Loucy (cell line): ENCODE measurements at regions not wholly inside any gene's neighbourhood (a gene's known extent, or its start where the extent isn't known, plus 50 kb on each side); places are given as distances from the start of the nearest gene placed in this dataset.

Experiments
- H2AFZ ChIP-seq: fragments of 200-600 bp; sonication (generic); 2 replicates; pipeline ENCODE4 v1.6.0; 2016; ENCODE audit warnings: antibody characterized with exemption, mild to moderate bottlenecking, low read length, moderate library complexity
- H3F3A ChIP-seq: fragments of 200-600 bp; 2 replicates; pipeline ENCODE4 v1.6.0; 2016; ENCODE audit warnings: antibody characterized with exemption, low read depth, mild to moderate bottlenecking
- H3K27me3 ChIP-seq: fragments of 200-600 bp; sonication (generic); 2 replicates; pipeline ENCODE4 v1.6.1; 2014; ENCODE audit warnings: low read length, mild to moderate bottlenecking; ENCODE audit not compliant: insufficient read depth, poor library complexity, severe bottlenecking
- H3K36me3 ChIP-seq: fragments of 200-600 bp; sonication (generic); 2 replicates; pipeline ENCODE4 v1.6.1; 2016; ENCODE audit warnings: low read length; ENCODE audit not compliant: insufficient read depth
- H3K4me1 ChIP-seq: fragments of 200-600 bp; sonication (generic); 2 replicates; pipeline ENCODE4 v1.5.1; 2014; ENCODE audit warnings: low read length, mild to moderate bottlenecking; ENCODE audit not compliant: insufficient read depth, poor library complexity, severe bottlenecking
- H3K4me2 ChIP-seq: fragments of 200-600 bp; sonication (generic); 2 replicates; pipeline ENCODE4 v1.6.0; 2014; ENCODE audit warnings: antibody characterized with exemption, low read length, low read depth, mild to moderate bottlenecking; ENCODE audit not compliant: poor library complexity, severe bottlenecking
- H3K4me3 ChIP-seq: fragments of 200-600 bp; sonication (generic); 2 replicates; pipeline ENCODE4 v1.5.1; 2014; ENCODE audit warnings: low read length, mild to moderate bottlenecking, mixed read lengths; ENCODE audit not compliant: poor library complexity, severe bottlenecking
- H3K79me2 ChIP-seq: fragments of 200-600 bp; sonication (generic); 2 replicates; pipeline ENCODE4 v1.6.1; 2014; ENCODE audit warnings: low read length; ENCODE audit not compliant: insufficient read depth
- H3K9ac ChIP-seq: fragments of 200-600 bp; sonication (generic); 2 replicates; pipeline ENCODE4 v1.6.0; 2014; ENCODE audit warnings: mild to moderate bottlenecking, low read depth, low read length, moderate library complexity; ENCODE audit not compliant: poor library complexity, severe bottlenecking
- H3K9me2 ChIP-seq: fragments of 200-600 bp; sonication (generic); replicated peaks from 2 replicates; pipeline ENCODE4 v1.6.1; 2016; ENCODE audit warnings: low read depth, low read length, mixed read lengths
- H3K9me3 ChIP-seq: fragments of 200-600 bp; sonication (generic); 2 replicates; pipeline ENCODE4 v1.6.1; 2014; ENCODE audit warnings: mild to moderate bottlenecking, antibody characterized with exemption, low read length, low read depth; ENCODE audit not compliant: insufficient read depth
- H4K20me1 ChIP-seq: fragments of 200-600 bp; sonication (generic); 2 replicates; pipeline ENCODE4 v1.6.0; 2014; ENCODE audit warnings: antibody characterized with exemption, low read length, mild to moderate bottlenecking; ENCODE audit not compliant: insufficient read depth, poor library complexity, severe bottlenecking
- CTCF ChIP-seq: fragments of 200-600 bp; sonication (generic); conservative IDR thresholded peaks from 2 replicates; pipeline ENCODE4 v1.5.1; 2014; ENCODE audit warnings: mild to moderate bottlenecking, antibody characterized with exemption, low read length
- EZH2phosphoT487 ChIP-seq: fragments of 200-600 bp; IDR thresholded peaks from 2 replicates; pipeline ENCODE4 v1.6.1; 2018; ENCODE audit warnings: antibody characterized with exemption, mild to moderate bottlenecking, moderate library complexity, borderline replicate concordance

DNA sequence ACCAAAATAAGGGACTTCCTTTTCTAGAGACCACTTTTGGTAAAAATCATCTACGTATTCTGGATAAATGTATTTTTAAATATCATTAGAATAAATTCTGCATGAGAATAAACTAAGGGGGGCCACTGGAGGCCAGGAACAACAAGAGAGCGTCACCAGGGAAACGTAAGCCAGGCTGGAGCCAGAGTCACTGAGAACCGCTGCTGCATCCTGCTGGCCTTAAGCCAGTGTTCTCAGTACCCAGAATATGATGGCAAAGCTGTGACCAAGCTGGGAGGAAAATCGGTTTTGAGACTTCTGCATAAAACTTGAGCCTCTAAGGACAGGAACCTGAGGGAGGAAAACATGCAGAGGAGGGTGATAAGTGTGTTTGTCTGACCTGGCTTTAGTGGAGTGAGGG, 63.0 kb upstream of the FAM9A start:
- H3K9ac ChIP-seq: no peak overlapping the region
- H3F3A ChIP-seq: no peaks in the 10 kb centered on the region
- no peaks in the 10 kb centered on the region for H3K27me3 ChIP-seq
- TF ChIP-seq CTCF: no peak
- TF ChIP-seq EZH2phosphoT487: no peak
- no peaks in the 10 kb centered on the region for H4K20me1 ChIP-seq
- H3K4me2 ChIP-seq: no peak overlapping the region
- H3K4me1 ChIP-seq: no peaks in the 10 kb centered on the region
- H3K9me3 ChIP-seq: no peaks in the 10 kb centered on the region
- H3K4me3 ChIP-seq: no peak overlapping the region
- no peak overlapping the region for H2AFZ ChIP-seq
- no peaks in the 10 kb centered on the region for H3K9me2 ChIP-seq
- no peaks in the 10 kb centered on the region for H3K36me3 ChIP-seq
- no peaks in the 10 kb centered on the region for H3K79me2 ChIP-seq

DNA sequence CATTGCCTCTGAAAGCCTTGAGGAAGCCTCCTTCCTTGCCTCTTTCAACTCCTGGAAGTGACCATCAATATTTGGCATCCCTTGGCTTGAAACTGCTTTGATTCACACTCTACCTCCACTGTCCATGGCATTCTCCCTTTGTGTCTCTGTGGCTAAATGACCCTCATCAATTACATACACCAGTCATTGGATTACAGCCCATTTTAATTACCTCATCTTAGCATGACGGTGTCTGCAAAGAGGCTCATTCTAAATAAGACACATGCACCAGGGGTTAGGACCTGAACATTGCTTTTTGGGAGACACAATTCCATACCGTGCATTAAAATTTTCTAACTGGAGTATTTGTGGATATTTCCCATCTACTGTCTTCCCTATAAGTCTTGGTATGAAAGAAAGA, 60.7 kb upstream of the FAM9A start:
- TF ChIP-seq EZH2phosphoT487 (no peak), CTCF (no peak)
- Histone ChIP-seq H3K79me2 (no peaks in the 10 kb centered on the region), H3K36me3 (no peaks in the 10 kb centered on the region), H3K4me2 (no peak overlapping the region), H3K9me3 (no peaks in the 10 kb centered on the region), H3K27me3 (no peaks in the 10 kb centered on the region), H4K20me1 (no peaks in the 10 kb centered on the region), H2AFZ (no peak overlapping the region), H3K4me3 (no peak overlapping the region), H3K9ac (no peak overlapping the region), H3K4me1 (no peaks in the 10 kb centered on the region), H3K9me2 (no peaks in the 10 kb centered on the region), H3F3A (no peaks in the 10 kb centered on the region)

- no peaks in the 10 kb centered on the region for H3F3A ChIP-seq
- H3K4me3 ChIP-seq: no peak overlapping the region
- no peaks in the 10 kb centered on the region for H3K9me2 ChIP-seq
- no peaks in the 10 kb centered on the region for H3K9me3 ChIP-seq
- H4K20me1 ChIP-seq: no peaks in the 10 kb centered on the region
- H3K27me3 ChIP-seq: no peaks in the 10 kb centered on the region
- no peaks in the 10 kb centered on the region for H3K79me2 ChIP-seq
- H3K4me2 ChIP-seq: no peak overlapping the region
- H3K9ac ChIP-seq: no peak overlapping the region
- H3K36me3 ChIP-seq: no peaks in the 10 kb centered on the region
- no peaks in the 10 kb centered on the region for H3K4me1 ChIP-seq
- TF ChIP-seq CTCF (no peak), EZH2phosphoT487 (no peak)
- H2AFZ ChIP-seq: no peak overlapping the region
Observed at GRCh38 chrX:8851231-8851886, 50.2 kb upstream of the FAM9A start.
